Suprapubic skin (tissue), 4 donors: ENCODE measurements at regions not wholly inside any gene's neighbourhood (a gene's known extent, or its start where the extent isn't known, plus 50 kb on each side); places are given as distances from the start of the nearest gene placed in this dataset.

Source experiments
- DNase-seq, 2 donors: peaks; one replicate each; pipeline ENCODE4 v3.0.0-alpha.2; 2019; ENCODE audit warnings: low spot score in 2 of 2
- H3K27ac ChIP-seq: fragments of 200-600 bp; sonication (generic); one replicate; pipeline ENCODE4 v1.5.1; 2019
- H3K27me3 ChIP-seq: fragments of 200-600 bp; sonication (generic); one replicate; pipeline ENCODE4 v1.5.1; 2019
- H3K36me3 ChIP-seq: fragments of 200-600 bp; sonication (generic); one replicate; pipeline ENCODE4 v1.5.1; 2019
- H3K4me1 ChIP-seq: fragments of 200-600 bp; sonication (generic); one replicate; pipeline ENCODE4 v1.5.1; 2019
- H3K4me3 ChIP-seq: fragments of 200-600 bp; sonication (generic); one replicate; pipeline ENCODE4 v1.5.1; 2019; ENCODE audit warnings: mild to moderate bottlenecking
- H3K9me3 ChIP-seq: fragments of 200-600 bp; sonication (generic); one replicate; pipeline ENCODE4 v1.5.1; 2019
- EP300 ChIP-seq: sonication (generic); formaldehyde crosslinking; IDR thresholded peaks from one replicate; pipeline ENCODE4 v1.6.1; 2017; ENCODE audit warnings: antibody characterized with exemption
- POLR2A ChIP-seq, 2 donors: fragments of 450-650 bp; IDR thresholded peaks; one replicate each; pipeline ENCODE4 v1.6.1; 2017; ENCODE audit warnings: antibody characterized with exemption in 2 of 2, mild to moderate bottlenecking in 2 of 2, moderate library complexity in 2 of 2
- POLR2AphosphoS5 ChIP-seq, 3 donors: sonication (generic); formaldehyde crosslinking; IDR thresholded peaks; one replicate each; pipeline ENCODE4 v1.6.1; 2017; ENCODE audit warnings: antibody characterized with exemption in 3 of 3
- WGBS: methylation state at CpG from one replicate; pipeline ENCODE4 v1.1.5; 2018; 5-methylcytosine and 5-hydroxymethylcytosine counted together
- TF ChIP-seq, protein P1 (sequence below), 2 donors: fragments of 200-600 bp in 1 of 2; fragments of 450-650 bp in 1 of 2; sonication (generic) in 1 of 2; IDR thresholded peaks; one replicate each; pipeline ENCODE4 v1.5.1; 2016 to 2019; ENCODE audit warnings: antibody characterized with exemption in 2 of 2, mild to moderate bottlenecking in 1 of 2, moderate library complexity in 1 of 2

GRCh38 chr2:107281637-107282036, 395.7 kb upstream of the ST6GAL2 start:
- no peak overlapping the region for H3K27ac ChIP-seq
- WGBS, result 43% methylated on average over 1 of the region's 1 CpG
- no peaks in the 10 kb centered on the region for H3K36me3 ChIP-seq
- no peak overlapping the region for H3K4me3 ChIP-seq
- H3K4me1 ChIP-seq, result no peaks in the 10 kb centered on the region
- no peaks in the 10 kb centered on the region for H3K9me3 ChIP-seq
- DNase-seq, result no peak
- H3K27me3 ChIP-seq, result no peaks in the 10 kb centered on the region
- TF ChIP-seq, protein P1, sequence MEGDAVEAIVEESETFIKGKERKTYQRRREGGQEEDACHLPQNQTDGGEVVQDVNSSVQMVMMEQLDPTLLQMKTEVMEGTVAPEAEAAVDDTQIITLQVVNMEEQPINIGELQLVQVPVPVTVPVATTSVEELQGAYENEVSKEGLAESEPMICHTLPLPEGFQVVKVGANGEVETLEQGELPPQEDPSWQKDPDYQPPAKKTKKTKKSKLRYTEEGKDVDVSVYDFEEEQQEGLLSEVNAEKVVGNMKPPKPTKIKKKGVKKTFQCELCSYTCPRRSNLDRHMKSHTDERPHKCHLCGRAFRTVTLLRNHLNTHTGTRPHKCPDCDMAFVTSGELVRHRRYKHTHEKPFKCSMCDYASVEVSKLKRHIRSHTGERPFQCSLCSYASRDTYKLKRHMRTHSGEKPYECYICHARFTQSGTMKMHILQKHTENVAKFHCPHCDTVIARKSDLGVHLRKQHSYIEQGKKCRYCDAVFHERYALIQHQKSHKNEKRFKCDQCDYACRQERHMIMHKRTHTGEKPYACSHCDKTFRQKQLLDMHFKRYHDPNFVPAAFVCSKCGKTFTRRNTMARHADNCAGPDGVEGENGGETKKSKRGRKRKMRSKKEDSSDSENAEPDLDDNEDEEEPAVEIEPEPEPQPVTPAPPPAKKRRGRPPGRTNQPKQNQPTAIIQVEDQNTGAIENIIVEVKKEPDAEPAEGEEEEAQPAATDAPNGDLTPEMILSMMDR (IDR thresholded peaks at IDR 0.05), result no peak
- no peak for TF ChIP-seq POLR2A (IDR thresholded peaks at IDR 0.05)
- no peak for TF ChIP-seq POLR2AphosphoS5 (IDR thresholded peaks at IDR 0.05)
- no peak for TF ChIP-seq EP300

- Histone ChIP-seq H3K36me3 (no peaks in the 10 kb centered on the region), H3K9me3 (no peaks in the 10 kb centered on the region), H3K4me1 (no peaks in the 10 kb centered on the region), H3K4me3 (no peak overlapping the region), H3K27me3 (no peaks in the 10 kb centered on the region), H3K27ac (no peak overlapping the region)
- TF ChIP-seq EP300, result no peak
- TF ChIP-seq POLR2A (IDR thresholded peaks at IDR 0.05), result no peak
- TF ChIP-seq POLR2AphosphoS5 (IDR thresholded peaks at IDR 0.05), result no peak
- TF ChIP-seq, protein P1 (IDR thresholded peaks at IDR 0.05), result no peak
- no peak for DNase-seq
Measured at GRCh38 chr2:107282135-107282534, 396.2 kb upstream of the ST6GAL2 start.

DNA sequence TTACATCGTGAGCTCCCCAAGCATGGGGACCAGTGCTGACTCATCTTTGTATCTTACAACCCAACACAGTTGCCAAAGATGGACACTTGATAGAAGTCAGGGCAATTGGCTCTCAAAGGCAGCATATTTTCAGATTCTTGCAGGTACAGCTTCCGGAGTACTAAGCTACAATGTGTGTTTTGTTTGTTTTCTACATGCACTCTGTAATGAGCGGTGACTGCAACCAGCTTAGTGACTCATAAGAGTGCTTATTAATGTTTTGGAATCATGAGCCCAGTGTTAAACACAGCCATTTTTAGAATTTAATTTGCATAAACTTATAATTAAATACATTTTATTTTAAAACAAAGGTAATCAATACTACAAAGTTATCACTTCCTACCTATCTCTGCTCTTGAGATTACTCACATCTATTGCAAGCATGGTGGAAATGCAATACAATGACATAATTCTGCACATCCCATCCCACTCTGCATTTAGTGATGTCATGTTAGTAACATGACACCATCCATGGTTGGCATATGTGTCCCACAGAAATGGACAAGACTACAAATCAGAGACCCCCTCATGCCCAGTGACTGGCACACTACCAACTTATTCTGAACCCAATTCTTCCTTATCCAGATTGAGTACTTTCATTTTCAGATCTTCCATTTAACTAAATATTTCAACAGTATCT, 399.8 kb upstream of the ST6GAL2 start:
- Histone ChIP-seq H3K4me3 (no peak overlapping the region), H3K4me1 (no peaks in the 10 kb centered on the region), H3K27me3 (no peaks in the 10 kb centered on the region), H3K27ac (no peak overlapping the region), H3K36me3 (no peaks in the 10 kb centered on the region), H3K9me3 (no peaks in the 10 kb centered on the region)
- DNase-seq, result no peak
- 81% methylated on average over 3 of the region's 3 CpGs for WGBS
- no peak for TF ChIP-seq POLR2A (IDR thresholded peaks at IDR 0.05)
- TF ChIP-seq EP300, result no peak

DNA sequence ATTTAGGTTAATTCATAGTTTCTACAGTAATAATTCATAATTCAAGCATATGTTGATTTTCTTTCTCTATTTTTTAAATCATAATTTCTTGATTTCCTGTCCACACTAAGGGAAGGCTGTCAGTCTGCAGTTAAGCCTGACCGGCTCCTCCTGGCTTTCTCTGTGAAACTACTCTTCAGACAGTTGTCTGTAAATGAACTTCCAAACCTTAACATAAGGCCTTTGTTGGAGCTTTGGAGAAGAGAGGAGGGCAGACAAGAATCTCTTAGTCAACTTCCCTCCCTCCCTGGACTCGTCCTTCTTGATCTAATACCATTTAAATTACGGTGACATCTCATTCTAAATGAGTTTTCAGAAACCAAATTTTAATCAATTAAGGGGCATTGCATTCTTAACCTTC, 404.1 kb upstream of the ST6GAL2 start:
- H3K4me3 ChIP-seq, result no peak overlapping the region
- no peak overlapping the region for H3K27ac ChIP-seq
- 81% methylated on average over 3 of the region's 3 CpGs for WGBS
- no peaks in the 10 kb centered on the region for H3K36me3 ChIP-seq
- H3K27me3 ChIP-seq, result no peaks in the 10 kb centered on the region
- H3K9me3 ChIP-seq, result no peaks in the 10 kb centered on the region
- no peak for DNase-seq
- H3K4me1 ChIP-seq, result no peaks in the 10 kb centered on the region
- no peak for TF ChIP-seq EP300

GRCh38 chr2:107303964-107304363, 418.0 kb upstream of the ST6GAL2 start:
- TF ChIP-seq EP300, result no peak
- TF ChIP-seq, protein P1 (IDR thresholded peaks at IDR 0.05), result no peak
- no peak for TF ChIP-seq POLR2A (IDR thresholded peaks at IDR 0.05)
- TF ChIP-seq POLR2AphosphoS5 (IDR thresholded peaks at IDR 0.05), result no peak
- 34% methylated on average over 2 of the region's 2 CpGs for WGBS
- Histone ChIP-seq H3K9me3 (no peaks in the 10 kb centered on the region), H3K36me3 (no peaks in the 10 kb centered on the region), H3K4me1 (no peaks in the 10 kb centered on the region), H3K4me3 (no peak overlapping the region), H3K27me3 (no peaks in the 10 kb centered on the region), H3K27ac (no peak overlapping the region)
- no peak for DNase-seq

GRCh38 chr2:107305966-107306365, 420.0 kb upstream of the ST6GAL2 start:
- 68% methylated on average over 4 of the region's 4 CpGs for WGBS
- no peaks in the 10 kb centered on the region for H3K36me3 ChIP-seq

More at GRCh38 chr2:107305966-107306365, 420.0 kb upstream of the ST6GAL2 start:
- TF ChIP-seq EP300, result no peak
- TF ChIP-seq, protein P1 (IDR thresholded peaks at IDR 0.05), result no peak
- no peak for TF ChIP-seq POLR2A (IDR thresholded peaks at IDR 0.05)
- Histone ChIP-seq H3K27me3 (no peaks in the 10 kb centered on the region), H3K27ac (no peak overlapping the region), H3K9me3 (no peaks in the 10 kb centered on the region), H3K4me1 (no peaks in the 10 kb centered on the region), H3K4me3 (no peak overlapping the region)
- no peak for DNase-seq
